GM23338 (cell line): ENCODE measurements at regions not wholly inside any gene's neighbourhood (a gene's known extent, or its start where the extent isn't known, plus 50 kb on each side); places are given as distances from the start of the nearest gene placed in this dataset.

ENCODE experiments used
- ATAC-seq: fragments of 200-7000 bp; cut with Tn5 transposase; 3 replicates; pipeline ENCODE4 v1.9.1; 2020
- DNase-seq: peaks from one replicate; pipeline ENCODE4 v3.0.0-alpha.2; 2015; ENCODE audit warnings: low spot score
- H2AFZ ChIP-seq: fragments of 200-600 bp; sonication (generic); 2 replicates; pipeline ENCODE4 v1.8.0; 2016; ENCODE audit warnings: antibody characterized with exemption, mild to moderate bottlenecking, moderate library complexity
- H3F3A ChIP-seq: fragments of 200-600 bp; sonication (generic); replicated peaks from 2 replicates; pipeline ENCODE4 v1.8.0; 2017; ENCODE audit warnings: antibody characterized with exemption, mixed run types, low read depth
- H3K27ac ChIP-seq: fragments of 200-600 bp; sonication (generic); 2 replicates; pipeline ENCODE4 v1.6.1; 2016; ENCODE audit warnings: low read depth
- H3K27me3 ChIP-seq: fragments of 200-600 bp; sonication (generic); 2 replicates; pipeline ENCODE4 v1.8.0; 2016; ENCODE audit warnings: mild to moderate bottlenecking, mixed run types, moderate library complexity; ENCODE audit not compliant: insufficient read depth
- H3K36me3 ChIP-seq: fragments of 200-600 bp; sonication (generic); 2 replicates; pipeline ENCODE4 v1.8.0; 2016; ENCODE audit warnings: mild to moderate bottlenecking; ENCODE audit not compliant: insufficient read depth
- H3K4me1 ChIP-seq: fragments of 200-600 bp; sonication (generic); 2 replicates; pipeline ENCODE4 v1.8.0; 2016; ENCODE audit warnings: mild to moderate bottlenecking, moderate library complexity; ENCODE audit not compliant: insufficient read depth
- H3K4me2 ChIP-seq: fragments of 200-600 bp; sonication (generic); 2 replicates; pipeline ENCODE4 v1.7.1; 2017; ENCODE audit warnings: mixed run types
- H3K4me3 ChIP-seq: fragments of 200-600 bp; sonication (generic); 2 replicates; pipeline ENCODE4 v1.6.1; 2016; ENCODE audit warnings: mixed run types
- H3K79me2 ChIP-seq: fragments of 200-600 bp; sonication (generic); replicated peaks from 2 replicates; pipeline ENCODE4 v1.8.0; 2017; ENCODE audit warnings: mild to moderate bottlenecking; ENCODE audit not compliant: insufficient read depth
- H3K9me2 ChIP-seq: fragments of 200-600 bp; sonication (generic); 2 replicates; pipeline ENCODE4 v1.8.0; 2017; ENCODE audit not compliant: insufficient read depth
- H4K20me1 ChIP-seq: fragments of 200-600 bp; sonication (generic); replicated peaks from 2 replicates; pipeline ENCODE4 v1.8.0; 2017; ENCODE audit warnings: mild to moderate bottlenecking; ENCODE audit not compliant: insufficient read depth
- H3K27ac Mint-ChIP-seq: 2 replicates; pipeline ENCODE4 v1.8.0; 2020; ENCODE audit warnings: inconsistent platforms, mild to moderate bottlenecking, moderate library complexity, mixed read lengths
- H3K27me3 Mint-ChIP-seq: 3 replicates; pipeline ENCODE4 v1.8.0; 2022; ENCODE audit warnings: low read depth, mild to moderate bottlenecking, moderate library complexity, mixed read lengths, inconsistent platforms; ENCODE audit not compliant: insufficient read depth, poor library complexity
- H3K36me3 Mint-ChIP-seq: 3 replicates; pipeline ENCODE4 v1.8.0; 2021; ENCODE audit warnings: low read depth, mild to moderate bottlenecking, inconsistent platforms, moderate library complexity, mixed read lengths
- H3K4me1 Mint-ChIP-seq: 3 replicates; pipeline ENCODE4 v1.8.0; 2020; ENCODE audit warnings: mild to moderate bottlenecking, inconsistent platforms, mixed read lengths
- H3K4me3 Mint-ChIP-seq: 3 replicates; pipeline ENCODE4 v1.8.0; 2021; ENCODE audit warnings: moderate library complexity, mild to moderate bottlenecking, inconsistent platforms, mixed read lengths
- H3K9me3 Mint-ChIP-seq: 3 replicates; pipeline ENCODE4 v1.8.0; 2020; ENCODE audit warnings: moderate library complexity, mild to moderate bottlenecking, inconsistent platforms, mixed read lengths
- CREB1 ChIP-seq: fragments of 250-450 bp; sonication (Bioruptor Pico); IDR thresholded peaks from 2 replicates; pipeline ENCODE4 v1.5.0; 2020; ENCODE audit warnings: low read depth, mild to moderate bottlenecking, moderate library complexity
- EZH2 ChIP-seq: fragments of 200-600 bp; sonication (generic); IDR thresholded peaks from one replicate; pipeline ENCODE4 v1.8.0; 2017; ENCODE audit warnings: antibody characterized with exemption, mild to moderate bottlenecking, low read depth; ENCODE audit not compliant: unreplicated experiment
- EZH2phosphoT487 ChIP-seq: fragments of 200-600 bp; sonication (generic); IDR thresholded peaks from one replicate; pipeline ENCODE4 v1.8.1; 2018; ENCODE audit warnings: antibody characterized with exemption; ENCODE audit not compliant: unreplicated experiment
- JUNB ChIP-seq: IDR thresholded peaks from one replicate; pipeline ENCODE4 v1.6.1; 2016; ENCODE audit warnings: antibody characterized with exemption; ENCODE audit not compliant: unreplicated experiment
- NANOG ChIP-seq: IDR thresholded peaks from 2 replicates; pipeline ENCODE4 v1.6.1; 2016; ENCODE audit warnings: antibody characterized with exemption, borderline replicate concordance
- POLR2AphosphoS5 ChIP-seq: IDR thresholded peaks from 2 replicates; pipeline ENCODE4 v1.6.1; 2016; ENCODE audit warnings: antibody characterized with exemption, low read depth
- STAT1 ChIP-seq: IDR thresholded peaks from one replicate; pipeline ENCODE4 v1.6.1; 2016; ENCODE audit warnings: antibody characterized with exemption; ENCODE audit not compliant: unreplicated experiment
- ZNF114 ChIP-seq: fragments of 250-450 bp; sonication (Bioruptor Pico); IDR thresholded peaks from 2 replicates; pipeline ENCODE4 v1.5.0; 2020; ENCODE audit warnings: mild to moderate bottlenecking, moderate library complexity
- ZNF331 ChIP-seq: fragments of 250-450 bp; sonication (Bioruptor Pico); IDR thresholded peaks from 2 replicates; pipeline ENCODE4 v1.5.0; 2020; ENCODE audit warnings: low read depth, mild to moderate bottlenecking, moderate library complexity
- TF ChIP-seq, protein P1 (sequence below): IDR thresholded peaks from one replicate; pipeline ENCODE4 v1.6.1; 2018; ENCODE audit warnings: antibody characterized with exemption; ENCODE audit not compliant: unreplicated experiment
- TF ChIP-seq, protein P2 (sequence below): IDR thresholded peaks from 2 replicates; pipeline ENCODE4 v1.6.1; 2016; ENCODE audit warnings: antibody characterized with exemption
- TF ChIP-seq, protein P3 (sequence below), 2 experiments: fragments of 200-600 bp in 1 of 2; sonication (generic) in 1 of 2; conservative IDR thresholded peaks; 2 replicates each; pipeline versions ENCODE4 v1.5.1 to v1.6.1; 2016 to 2017; ENCODE audit warnings: antibody characterized with exemption in 2 of 2, low read depth in 2 of 2, mild to moderate bottlenecking in 2 of 2, moderate library complexity in 1 of 2
- TF ChIP-seq, protein P4 (sequence below): fragments of 250-450 bp; sonication (Bioruptor Pico); IDR thresholded peaks from 2 replicates; pipeline ENCODE4 v1.5.0; 2020; ENCODE audit warnings: mild to moderate bottlenecking, moderate library complexity

DNA sequence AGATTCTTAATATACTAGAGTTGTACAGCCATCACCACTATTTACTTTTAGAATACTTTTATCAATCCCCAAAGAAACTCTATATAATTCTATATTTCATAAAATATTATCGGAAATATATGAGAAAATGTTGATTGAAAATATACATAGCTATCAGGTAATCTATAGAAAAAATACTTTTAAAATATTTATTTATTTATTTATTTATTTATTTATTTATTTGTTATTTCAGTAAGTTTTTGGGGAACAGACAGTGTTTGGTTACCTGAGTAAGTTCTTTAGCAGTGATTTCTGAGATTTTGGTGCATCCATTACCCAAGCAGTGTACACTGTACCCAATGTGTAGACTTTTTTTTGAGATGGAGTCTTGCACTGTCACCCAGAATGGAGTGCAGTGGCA lies 206.6 kb upstream of the DAAM1 start:
- no peaks in the 10 kb centered on the region for H3K9me3 Mint-ChIP-seq
- H3K27me3 Mint-ChIP-seq: no peaks in the 10 kb centered on the region
- no peaks in the 10 kb centered on the region for H3K79me2 ChIP-seq
- no peaks in the 10 kb centered on the region for H4K20me1 ChIP-seq
- no peaks in the 10 kb centered on the region for H3K27me3 ChIP-seq
- ATAC-seq (no peak), DNase-seq (no peak)
- no peaks in the 10 kb centered on the region for H3K4me1 ChIP-seq
- no peaks in the 10 kb centered on the region; the same call in 1 of the 2 replicates for H3K9me2 ChIP-seq
- H3K36me3 Mint-ChIP-seq: no peaks in the 10 kb centered on the region
- no peak overlapping the region for H3K4me3 ChIP-seq
- no peaks in the 10 kb centered on the region for H3F3A ChIP-seq
- H2AFZ ChIP-seq: no peak overlapping the region
- no peak for TF ChIP-seq CREB1 (CRISPR knock-in tag)
- no peak for TF ChIP-seq ZNF331 (CRISPR knock-in tag)
- TF ChIP-seq POLR2AphosphoS5: no peak
- TF ChIP-seq STAT1: no peak
- TF ChIP-seq, protein P1, sequence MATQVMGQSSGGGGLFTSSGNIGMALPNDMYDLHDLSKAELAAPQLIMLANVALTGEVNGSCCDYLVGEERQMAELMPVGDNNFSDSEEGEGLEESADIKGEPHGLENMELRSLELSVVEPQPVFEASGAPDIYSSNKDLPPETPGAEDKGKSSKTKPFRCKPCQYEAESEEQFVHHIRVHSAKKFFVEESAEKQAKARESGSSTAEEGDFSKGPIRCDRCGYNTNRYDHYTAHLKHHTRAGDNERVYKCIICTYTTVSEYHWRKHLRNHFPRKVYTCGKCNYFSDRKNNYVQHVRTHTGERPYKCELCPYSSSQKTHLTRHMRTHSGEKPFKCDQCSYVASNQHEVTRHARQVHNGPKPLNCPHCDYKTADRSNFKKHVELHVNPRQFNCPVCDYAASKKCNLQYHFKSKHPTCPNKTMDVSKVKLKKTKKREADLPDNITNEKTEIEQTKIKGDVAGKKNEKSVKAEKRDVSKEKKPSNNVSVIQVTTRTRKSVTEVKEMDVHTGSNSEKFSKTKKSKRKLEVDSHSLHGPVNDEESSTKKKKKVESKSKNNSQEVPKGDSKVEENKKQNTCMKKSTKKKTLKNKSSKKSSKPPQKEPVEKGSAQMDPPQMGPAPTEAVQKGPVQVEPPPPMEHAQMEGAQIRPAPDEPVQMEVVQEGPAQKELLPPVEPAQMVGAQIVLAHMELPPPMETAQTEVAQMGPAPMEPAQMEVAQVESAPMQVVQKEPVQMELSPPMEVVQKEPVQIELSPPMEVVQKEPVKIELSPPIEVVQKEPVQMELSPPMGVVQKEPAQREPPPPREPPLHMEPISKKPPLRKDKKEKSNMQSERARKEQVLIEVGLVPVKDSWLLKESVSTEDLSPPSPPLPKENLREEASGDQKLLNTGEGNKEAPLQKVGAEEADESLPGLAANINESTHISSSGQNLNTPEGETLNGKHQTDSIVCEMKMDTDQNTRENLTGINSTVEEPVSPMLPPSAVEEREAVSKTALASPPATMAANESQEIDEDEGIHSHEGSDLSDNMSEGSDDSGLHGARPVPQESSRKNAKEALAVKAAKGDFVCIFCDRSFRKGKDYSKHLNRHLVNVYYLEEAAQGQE: no peak
- no peak for TF ChIP-seq EZH2phosphoT487
- TF ChIP-seq ZNF114 (CRISPR knock-in tag): no peak
- no peak for TF ChIP-seq JUNB
- TF ChIP-seq, protein P2, sequence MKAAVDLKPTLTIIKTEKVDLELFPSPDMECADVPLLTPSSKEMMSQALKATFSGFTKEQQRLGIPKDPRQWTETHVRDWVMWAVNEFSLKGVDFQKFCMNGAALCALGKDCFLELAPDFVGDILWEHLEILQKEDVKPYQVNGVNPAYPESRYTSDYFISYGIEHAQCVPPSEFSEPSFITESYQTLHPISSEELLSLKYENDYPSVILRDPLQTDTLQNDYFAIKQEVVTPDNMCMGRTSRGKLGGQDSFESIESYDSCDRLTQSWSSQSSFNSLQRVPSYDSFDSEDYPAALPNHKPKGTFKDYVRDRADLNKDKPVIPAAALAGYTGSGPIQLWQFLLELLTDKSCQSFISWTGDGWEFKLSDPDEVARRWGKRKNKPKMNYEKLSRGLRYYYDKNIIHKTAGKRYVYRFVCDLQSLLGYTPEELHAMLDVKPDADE: no peak
- TF ChIP-seq, protein P3, sequence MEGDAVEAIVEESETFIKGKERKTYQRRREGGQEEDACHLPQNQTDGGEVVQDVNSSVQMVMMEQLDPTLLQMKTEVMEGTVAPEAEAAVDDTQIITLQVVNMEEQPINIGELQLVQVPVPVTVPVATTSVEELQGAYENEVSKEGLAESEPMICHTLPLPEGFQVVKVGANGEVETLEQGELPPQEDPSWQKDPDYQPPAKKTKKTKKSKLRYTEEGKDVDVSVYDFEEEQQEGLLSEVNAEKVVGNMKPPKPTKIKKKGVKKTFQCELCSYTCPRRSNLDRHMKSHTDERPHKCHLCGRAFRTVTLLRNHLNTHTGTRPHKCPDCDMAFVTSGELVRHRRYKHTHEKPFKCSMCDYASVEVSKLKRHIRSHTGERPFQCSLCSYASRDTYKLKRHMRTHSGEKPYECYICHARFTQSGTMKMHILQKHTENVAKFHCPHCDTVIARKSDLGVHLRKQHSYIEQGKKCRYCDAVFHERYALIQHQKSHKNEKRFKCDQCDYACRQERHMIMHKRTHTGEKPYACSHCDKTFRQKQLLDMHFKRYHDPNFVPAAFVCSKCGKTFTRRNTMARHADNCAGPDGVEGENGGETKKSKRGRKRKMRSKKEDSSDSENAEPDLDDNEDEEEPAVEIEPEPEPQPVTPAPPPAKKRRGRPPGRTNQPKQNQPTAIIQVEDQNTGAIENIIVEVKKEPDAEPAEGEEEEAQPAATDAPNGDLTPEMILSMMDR (conservative IDR thresholded peaks at IDR 0.05; ENCODE audit: low read depth in 2 of 2): no peak
- no peak for TF ChIP-seq NANOG
- TF ChIP-seq EZH2: no peak
- TF ChIP-seq, protein P4, sequence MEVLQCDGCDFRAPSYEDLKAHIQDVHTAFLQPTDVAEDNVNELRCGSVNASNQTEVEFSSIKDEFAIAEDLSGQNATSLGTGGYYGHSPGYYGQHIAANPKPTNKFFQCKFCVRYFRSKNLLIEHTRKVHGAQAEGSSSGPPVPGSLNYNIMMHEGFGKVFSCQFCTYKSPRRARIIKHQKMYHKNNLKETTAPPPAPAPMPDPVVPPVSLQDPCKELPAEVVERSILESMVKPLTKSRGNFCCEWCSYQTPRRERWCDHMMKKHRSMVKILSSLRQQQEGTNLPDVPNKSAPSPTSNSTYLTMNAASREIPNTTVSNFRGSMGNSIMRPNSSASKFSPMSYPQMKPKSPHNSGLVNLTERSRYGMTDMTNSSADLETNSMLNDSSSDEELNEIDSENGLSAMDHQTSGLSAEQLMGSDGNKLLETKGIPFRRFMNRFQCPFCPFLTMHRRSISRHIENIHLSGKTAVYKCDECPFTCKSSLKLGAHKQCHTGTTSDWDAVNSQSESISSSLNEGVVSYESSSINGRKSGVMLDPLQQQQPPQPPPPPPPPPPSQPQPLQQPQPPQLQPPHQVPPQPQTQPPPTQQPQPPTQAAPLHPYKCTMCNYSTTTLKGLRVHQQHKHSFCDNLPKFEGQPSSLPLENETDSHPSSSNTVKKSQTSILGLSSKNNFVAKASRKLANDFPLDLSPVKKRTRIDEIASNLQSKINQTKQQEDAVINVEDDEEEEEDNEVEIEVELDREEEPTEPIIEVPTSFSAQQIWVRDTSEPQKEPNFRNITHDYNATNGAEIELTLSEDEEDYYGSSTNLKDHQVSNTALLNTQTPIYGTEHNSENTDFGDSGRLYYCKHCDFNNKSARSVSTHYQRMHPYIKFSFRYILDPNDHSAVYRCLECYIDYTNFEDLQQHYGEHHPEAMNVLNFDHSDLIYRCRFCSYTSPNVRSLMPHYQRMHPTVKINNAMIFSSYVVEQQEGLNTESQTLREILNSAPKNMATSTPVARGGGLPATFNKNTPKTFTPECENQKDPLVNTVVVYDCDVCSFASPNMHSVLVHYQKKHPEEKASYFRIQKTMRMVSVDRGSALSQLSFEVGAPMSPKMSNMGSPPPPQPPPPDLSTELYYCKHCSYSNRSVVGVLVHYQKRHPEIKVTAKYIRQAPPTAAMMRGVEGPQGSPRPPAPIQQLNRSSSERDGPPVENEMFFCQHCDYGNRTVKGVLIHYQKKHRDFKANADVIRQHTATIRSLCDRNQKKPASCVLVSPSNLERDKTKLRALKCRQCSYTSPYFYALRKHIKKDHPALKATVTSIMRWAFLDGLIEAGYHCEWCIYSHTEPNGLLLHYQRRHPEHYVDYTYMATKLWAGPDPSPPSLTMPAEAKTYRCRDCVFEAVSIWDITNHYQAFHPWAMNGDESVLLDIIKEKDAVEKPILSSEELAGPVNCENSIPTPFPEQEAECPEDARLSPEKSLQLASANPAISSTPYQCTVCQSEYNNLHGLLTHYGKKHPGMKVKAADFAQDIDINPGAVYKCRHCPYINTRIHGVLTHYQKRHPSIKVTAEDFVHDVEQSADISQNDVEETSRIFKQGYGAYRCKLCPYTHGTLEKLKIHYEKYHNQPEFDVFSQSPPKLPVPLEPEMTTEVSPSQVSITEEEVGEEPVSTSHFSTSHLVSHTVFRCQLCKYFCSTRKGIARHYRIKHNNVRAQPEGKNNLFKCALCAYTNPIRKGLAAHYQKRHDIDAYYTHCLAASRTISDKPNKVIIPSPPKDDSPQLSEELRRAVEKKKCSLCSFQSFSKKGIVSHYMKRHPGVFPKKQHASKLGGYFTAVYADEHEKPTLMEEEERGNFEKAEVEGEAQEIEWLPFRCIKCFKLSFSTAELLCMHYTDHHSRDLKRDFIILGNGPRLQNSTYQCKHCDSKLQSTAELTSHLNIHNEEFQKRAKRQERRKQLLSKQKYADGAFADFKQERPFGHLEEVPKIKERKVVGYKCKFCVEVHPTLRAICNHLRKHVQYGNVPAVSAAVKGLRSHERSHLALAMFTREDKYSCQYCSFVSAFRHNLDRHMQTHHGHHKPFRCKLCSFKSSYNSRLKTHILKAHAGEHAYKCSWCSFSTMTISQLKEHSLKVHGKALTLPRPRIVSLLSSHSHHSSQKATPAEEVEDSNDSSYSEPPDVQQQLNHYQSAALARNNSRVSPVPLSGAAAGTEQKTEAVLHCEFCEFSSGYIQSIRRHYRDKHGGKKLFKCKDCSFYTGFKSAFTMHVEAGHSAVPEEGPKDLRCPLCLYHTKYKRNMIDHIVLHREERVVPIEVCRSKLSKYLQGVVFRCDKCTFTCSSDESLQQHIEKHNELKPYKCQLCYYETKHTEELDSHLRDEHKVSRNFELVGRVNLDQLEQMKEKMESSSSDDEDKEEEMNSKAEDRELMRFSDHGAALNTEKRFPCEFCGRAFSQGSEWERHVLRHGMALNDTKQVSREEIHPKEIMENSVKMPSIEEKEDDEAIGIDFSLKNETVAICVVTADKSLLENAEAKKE (CRISPR knock-in tag): no peak
- no peak overlapping the region for H3K27ac ChIP-seq
- H3K4me1 Mint-ChIP-seq: peaks cover 3% of the 10 kb centered on the region; the same call in 2 of the 3 replicates
- no peak overlapping the region for H3K27ac Mint-ChIP-seq
- H3K4me2 ChIP-seq: no peak overlapping the region
- no peak overlapping the region for H3K4me3 Mint-ChIP-seq
- H3K36me3 ChIP-seq: no peaks in the 10 kb centered on the region
